Fibroblast of lung (primary cell): ENCODE measurements at regions not wholly inside any gene's neighbourhood (a gene's known extent, or its start where the extent isn't known, plus 50 kb on each side); places are given as distances from the start of the nearest gene placed in this dataset.

ENCODE experiments used
- DNase-seq, 2 donors: peaks; one replicate each; pipeline versions ENCODE4 v3.0.0 to v3.0.0-alpha.2; 2010; ENCODE audit warnings: low read depth in 2 of 2
- H2AFZ ChIP-seq: 2 replicates; pipeline ENCODE4 v1.5.1; 2012; ENCODE audit warnings: low read length, control low read depth, inconsistent platforms
- H3K27ac ChIP-seq: 2 replicates; pipeline ENCODE4 v1.5.1; 2011; ENCODE audit warnings: low read length, control low read depth; ENCODE audit not compliant: insufficient read depth
- H3K27me3 ChIP-seq: 2 replicates; pipeline ENCODE4 v1.5.1; 2011; ENCODE audit warnings: mild to moderate bottlenecking, low read length; ENCODE audit not compliant: control insufficient read depth, insufficient read depth
- H3K36me3 ChIP-seq: 2 replicates; pipeline ENCODE4 v1.5.1; 2011; ENCODE audit warnings: low read length; ENCODE audit not compliant: control insufficient read depth, insufficient read depth
- H3K4me1 ChIP-seq: 2 replicates; pipeline ENCODE4 v1.5.1; 2011; ENCODE audit warnings: low read length; ENCODE audit not compliant: control insufficient read depth, insufficient read depth; ENCODE audit errors: extremely low read depth
- H3K4me2 ChIP-seq: 2 replicates; pipeline ENCODE4 v1.5.1; 2011; ENCODE audit warnings: low read length, control low read depth; ENCODE audit not compliant: insufficient read depth; ENCODE audit errors: extremely low read depth
- H3K4me3 ChIP-seq, 4 experiments: fragments of 200-600 bp in 1 of 4; sonication (generic) in 1 of 4; replicated peaks in 1 of 4; 2 replicates each; pipeline ENCODE4 v1.5.1; 2011 to 2016; ENCODE audit warnings: low read length in 4 of 4, low read depth in 3 of 4, mild to moderate bottlenecking in 3 of 4, control low read depth in 2 of 4, inconsistent platforms in 1 of 4, mixed read lengths in 1 of 4; ENCODE audit not compliant: insufficient read depth in 1 of 4; ENCODE audit errors: control extremely low read depth in 1 of 4
- H3K79me2 ChIP-seq: 2 replicates; pipeline ENCODE4 v1.5.1; 2012; ENCODE audit warnings: mild to moderate bottlenecking, low read length, inconsistent platforms; ENCODE audit not compliant: control insufficient read depth, insufficient read depth
- H3K9ac ChIP-seq: 2 replicates; pipeline ENCODE4 v1.5.1; 2011; ENCODE audit warnings: mild to moderate bottlenecking, low read length, control low read depth; ENCODE audit not compliant: insufficient read depth
- H3K9me3 ChIP-seq: 2 replicates; pipeline ENCODE4 v1.5.1; 2012; ENCODE audit warnings: low read depth, low read length; ENCODE audit not compliant: control insufficient read depth, insufficient read depth
- H4K20me1 ChIP-seq: 2 replicates; pipeline ENCODE4 v1.5.1; 2011; ENCODE audit warnings: low read length; ENCODE audit not compliant: control insufficient read depth, insufficient read depth; ENCODE audit errors: extremely low read depth
- CTCF ChIP-seq, 2 donors: IDR thresholded peaks in 1 of 2; conservative IDR thresholded peaks in 1 of 2; 1 replicate in 1 of 2; 2 replicates in 1 of 2; pipeline ENCODE4 v1.5.1; 2011 to 2012; ENCODE audit warnings: low read length in 2 of 2, control low read depth in 1 of 2, inconsistent platforms in 1 of 2, low read depth in 1 of 2, mild to moderate bottlenecking in 1 of 2
- EZH2 ChIP-seq: IDR thresholded peaks from 2 replicates; pipeline ENCODE4 v1.5.1; 2012; ENCODE audit warnings: low read length, control low read depth, mild to moderate bottlenecking; ENCODE audit errors: missing control alignments

GRCh38 chr6:40128127-40128526, 193.9 kb upstream of the MOCS1 start:
- TF ChIP-seq EZH2 = no peak
- H3K9me3 ChIP-seq = no peaks in the 10 kb centered on the region
- DNase-seq = no peak
- H3K36me3 ChIP-seq = no peaks in the 10 kb centered on the region
- H2AFZ ChIP-seq = no peak overlapping the region
- no peaks in the 10 kb centered on the region for H3K27me3 ChIP-seq
- no peaks in the 10 kb centered on the region for H3K79me2 ChIP-seq
- no peaks in the 10 kb centered on the region for H3K4me1 ChIP-seq
- H4K20me1 ChIP-seq = no peaks in the 10 kb centered on the region
- H3K27ac ChIP-seq = no peak overlapping the region
- H3K4me2 ChIP-seq = no peak overlapping the region
- H3K4me3 ChIP-seq = no peak overlapping the region
- H3K9ac ChIP-seq = no peak overlapping the region

- TF ChIP-seq EZH2 = no peak
- TF ChIP-seq CTCF (conservative IDR thresholded peaks at IDR 0.05 in 1 of 2, IDR thresholded peaks at IDR 0.05 in 1 of 2; ENCODE audit: low read depth in 1 of 2, low read length in 2 of 2) = no peak
- DNase-seq = no peak
- H3K9me3 ChIP-seq = no peaks in the 10 kb centered on the region
- H3K79me2 ChIP-seq = no peaks in the 10 kb centered on the region
- no peak overlapping the region for H2AFZ ChIP-seq
- no peak overlapping the region for H3K4me3 ChIP-seq
- H3K36me3 ChIP-seq = no peaks in the 10 kb centered on the region
- H3K27ac ChIP-seq = no peak overlapping the region
- H3K9ac ChIP-seq = no peak overlapping the region
- H4K20me1 ChIP-seq = no peaks in the 10 kb centered on the region
- no peak overlapping the region for H3K4me2 ChIP-seq
- no peaks in the 10 kb centered on the region for H3K4me1 ChIP-seq
- no peaks in the 10 kb centered on the region for H3K27me3 ChIP-seq
Measured at GRCh38 chr6:40125680-40126394, 191.6 kb upstream of the MOCS1 start.

GRCh38 chr6:40124924-40125323, 190.7 kb upstream of the MOCS1 start:
- no peak overlapping the region for H3K9ac ChIP-seq
- no peaks in the 10 kb centered on the region for H3K79me2 ChIP-seq
- no peaks in the 10 kb centered on the region for H4K20me1 ChIP-seq
- no peak for DNase-seq
- no peaks in the 10 kb centered on the region for H3K9me3 ChIP-seq
- no peak overlapping the region for H3K4me2 ChIP-seq
- no peaks in the 10 kb centered on the region for H3K36me3 ChIP-seq
- TF ChIP-seq CTCF (conservative IDR thresholded peaks at IDR 0.05 in 1 of 2, IDR thresholded peaks at IDR 0.05 in 1 of 2; ENCODE audit: low read depth in 1 of 2, low read length in 2 of 2) = no peak
- no peak for TF ChIP-seq EZH2
- H2AFZ ChIP-seq = no peak overlapping the region
- no peak overlapping the region for H3K27ac ChIP-seq
- H3K27me3 ChIP-seq = no peaks in the 10 kb centered on the region
- no peaks in the 10 kb centered on the region for H3K4me1 ChIP-seq
- H3K4me3 ChIP-seq = no peak overlapping the region
